ENCODE measurements at regions not wholly inside any gene's neighbourhood (a gene's known extent, or its start where the extent isn't known, plus 50 kb on each side); places are given as distances from the start of the nearest gene placed in this dataset.

GRCh38 chr5:116358015-116358523 is 216.6 kb downstream of the SEMA6A start:
- TF ChIP-seq POLR2AphosphoS5 (IDR thresholded peaks at IDR 0.05; ENCODE audit: low read depth) (no peak), CTCF (conservative IDR thresholded peaks at IDR 0.05; ENCODE audit: low read depth in 2 of 2) (no peak), EZH2phosphoT487 (IDR thresholded peaks at IDR 0.05; ENCODE audit: unreplicated experiment) (no peak), EZH2 (IDR thresholded peaks at IDR 0.05; ENCODE audit: low read depth, unreplicated experiment) (no peak)
- TF ChIP-seq, protein P1, sequence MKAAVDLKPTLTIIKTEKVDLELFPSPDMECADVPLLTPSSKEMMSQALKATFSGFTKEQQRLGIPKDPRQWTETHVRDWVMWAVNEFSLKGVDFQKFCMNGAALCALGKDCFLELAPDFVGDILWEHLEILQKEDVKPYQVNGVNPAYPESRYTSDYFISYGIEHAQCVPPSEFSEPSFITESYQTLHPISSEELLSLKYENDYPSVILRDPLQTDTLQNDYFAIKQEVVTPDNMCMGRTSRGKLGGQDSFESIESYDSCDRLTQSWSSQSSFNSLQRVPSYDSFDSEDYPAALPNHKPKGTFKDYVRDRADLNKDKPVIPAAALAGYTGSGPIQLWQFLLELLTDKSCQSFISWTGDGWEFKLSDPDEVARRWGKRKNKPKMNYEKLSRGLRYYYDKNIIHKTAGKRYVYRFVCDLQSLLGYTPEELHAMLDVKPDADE (IDR thresholded peaks at IDR 0.05): no peak
- TF ChIP-seq, protein P2, sequence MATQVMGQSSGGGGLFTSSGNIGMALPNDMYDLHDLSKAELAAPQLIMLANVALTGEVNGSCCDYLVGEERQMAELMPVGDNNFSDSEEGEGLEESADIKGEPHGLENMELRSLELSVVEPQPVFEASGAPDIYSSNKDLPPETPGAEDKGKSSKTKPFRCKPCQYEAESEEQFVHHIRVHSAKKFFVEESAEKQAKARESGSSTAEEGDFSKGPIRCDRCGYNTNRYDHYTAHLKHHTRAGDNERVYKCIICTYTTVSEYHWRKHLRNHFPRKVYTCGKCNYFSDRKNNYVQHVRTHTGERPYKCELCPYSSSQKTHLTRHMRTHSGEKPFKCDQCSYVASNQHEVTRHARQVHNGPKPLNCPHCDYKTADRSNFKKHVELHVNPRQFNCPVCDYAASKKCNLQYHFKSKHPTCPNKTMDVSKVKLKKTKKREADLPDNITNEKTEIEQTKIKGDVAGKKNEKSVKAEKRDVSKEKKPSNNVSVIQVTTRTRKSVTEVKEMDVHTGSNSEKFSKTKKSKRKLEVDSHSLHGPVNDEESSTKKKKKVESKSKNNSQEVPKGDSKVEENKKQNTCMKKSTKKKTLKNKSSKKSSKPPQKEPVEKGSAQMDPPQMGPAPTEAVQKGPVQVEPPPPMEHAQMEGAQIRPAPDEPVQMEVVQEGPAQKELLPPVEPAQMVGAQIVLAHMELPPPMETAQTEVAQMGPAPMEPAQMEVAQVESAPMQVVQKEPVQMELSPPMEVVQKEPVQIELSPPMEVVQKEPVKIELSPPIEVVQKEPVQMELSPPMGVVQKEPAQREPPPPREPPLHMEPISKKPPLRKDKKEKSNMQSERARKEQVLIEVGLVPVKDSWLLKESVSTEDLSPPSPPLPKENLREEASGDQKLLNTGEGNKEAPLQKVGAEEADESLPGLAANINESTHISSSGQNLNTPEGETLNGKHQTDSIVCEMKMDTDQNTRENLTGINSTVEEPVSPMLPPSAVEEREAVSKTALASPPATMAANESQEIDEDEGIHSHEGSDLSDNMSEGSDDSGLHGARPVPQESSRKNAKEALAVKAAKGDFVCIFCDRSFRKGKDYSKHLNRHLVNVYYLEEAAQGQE (IDR thresholded peaks at IDR 0.05; ENCODE audit: unreplicated experiment): no peak

All from GM23338 (cell line).